ENCODE measurements at regions not wholly inside any gene's neighbourhood (a gene's known extent, or its start where the extent isn't known, plus 50 kb on each side); places are given as distances from the start of the nearest gene placed in this dataset.
A peak's percentile ranks its signal among the peaks of the same experiment; 100 is the strongest.

DNA sequence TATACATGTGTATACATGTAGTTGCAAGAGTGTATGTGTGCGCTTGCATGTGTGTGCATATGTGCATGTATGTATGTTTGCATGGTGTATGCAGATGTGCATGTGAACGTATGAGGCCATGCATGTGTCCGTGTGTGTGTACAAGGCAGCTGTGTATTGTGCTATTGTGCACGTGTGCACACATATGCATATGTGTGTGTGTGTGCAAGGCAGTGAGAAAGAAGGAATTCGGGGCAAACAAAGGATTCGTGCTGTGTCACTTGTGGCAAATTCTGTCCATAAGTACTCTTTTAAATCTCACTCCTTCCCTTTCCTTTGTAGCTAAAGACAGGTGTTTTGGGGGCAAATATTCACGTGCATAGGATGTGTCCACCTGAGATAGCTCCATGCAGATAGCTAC lies 227.1 kb downstream of the VRK1 start:
- TF ChIP-seq MXI1 (conservative IDR thresholded peaks at IDR 0.05; ENCODE audit: poor library complexity, severe bottlenecking) (no peak), TAF1 (IDR thresholded peaks at IDR 0.05; ENCODE audit: low read depth) (no peak), EP300 (conservative IDR thresholded peaks at IDR 0.05; ENCODE audit: poor library complexity, severe bottlenecking) (no peak), SMC3 (conservative IDR thresholded peaks at IDR 0.05; ENCODE audit: poor library complexity) (no peak), EZH2 (IDR thresholded peaks at IDR 0.05; ENCODE audit: borderline replicate concordance, insufficient read depth, low read length, poor library complexity, severe bottlenecking) (no peak), POLR2AphosphoS5 (IDR thresholded peaks at IDR 0.05) (no peak), RAD21 (conservative IDR thresholded peaks at IDR 0.05) (no peak)
- TF ChIP-seq, protein P1, sequence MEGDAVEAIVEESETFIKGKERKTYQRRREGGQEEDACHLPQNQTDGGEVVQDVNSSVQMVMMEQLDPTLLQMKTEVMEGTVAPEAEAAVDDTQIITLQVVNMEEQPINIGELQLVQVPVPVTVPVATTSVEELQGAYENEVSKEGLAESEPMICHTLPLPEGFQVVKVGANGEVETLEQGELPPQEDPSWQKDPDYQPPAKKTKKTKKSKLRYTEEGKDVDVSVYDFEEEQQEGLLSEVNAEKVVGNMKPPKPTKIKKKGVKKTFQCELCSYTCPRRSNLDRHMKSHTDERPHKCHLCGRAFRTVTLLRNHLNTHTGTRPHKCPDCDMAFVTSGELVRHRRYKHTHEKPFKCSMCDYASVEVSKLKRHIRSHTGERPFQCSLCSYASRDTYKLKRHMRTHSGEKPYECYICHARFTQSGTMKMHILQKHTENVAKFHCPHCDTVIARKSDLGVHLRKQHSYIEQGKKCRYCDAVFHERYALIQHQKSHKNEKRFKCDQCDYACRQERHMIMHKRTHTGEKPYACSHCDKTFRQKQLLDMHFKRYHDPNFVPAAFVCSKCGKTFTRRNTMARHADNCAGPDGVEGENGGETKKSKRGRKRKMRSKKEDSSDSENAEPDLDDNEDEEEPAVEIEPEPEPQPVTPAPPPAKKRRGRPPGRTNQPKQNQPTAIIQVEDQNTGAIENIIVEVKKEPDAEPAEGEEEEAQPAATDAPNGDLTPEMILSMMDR (IDR thresholded peaks at IDR 0.05; ENCODE audit: poor library complexity, severe bottlenecking): no peak
- TF ChIP-seq, protein P2, sequence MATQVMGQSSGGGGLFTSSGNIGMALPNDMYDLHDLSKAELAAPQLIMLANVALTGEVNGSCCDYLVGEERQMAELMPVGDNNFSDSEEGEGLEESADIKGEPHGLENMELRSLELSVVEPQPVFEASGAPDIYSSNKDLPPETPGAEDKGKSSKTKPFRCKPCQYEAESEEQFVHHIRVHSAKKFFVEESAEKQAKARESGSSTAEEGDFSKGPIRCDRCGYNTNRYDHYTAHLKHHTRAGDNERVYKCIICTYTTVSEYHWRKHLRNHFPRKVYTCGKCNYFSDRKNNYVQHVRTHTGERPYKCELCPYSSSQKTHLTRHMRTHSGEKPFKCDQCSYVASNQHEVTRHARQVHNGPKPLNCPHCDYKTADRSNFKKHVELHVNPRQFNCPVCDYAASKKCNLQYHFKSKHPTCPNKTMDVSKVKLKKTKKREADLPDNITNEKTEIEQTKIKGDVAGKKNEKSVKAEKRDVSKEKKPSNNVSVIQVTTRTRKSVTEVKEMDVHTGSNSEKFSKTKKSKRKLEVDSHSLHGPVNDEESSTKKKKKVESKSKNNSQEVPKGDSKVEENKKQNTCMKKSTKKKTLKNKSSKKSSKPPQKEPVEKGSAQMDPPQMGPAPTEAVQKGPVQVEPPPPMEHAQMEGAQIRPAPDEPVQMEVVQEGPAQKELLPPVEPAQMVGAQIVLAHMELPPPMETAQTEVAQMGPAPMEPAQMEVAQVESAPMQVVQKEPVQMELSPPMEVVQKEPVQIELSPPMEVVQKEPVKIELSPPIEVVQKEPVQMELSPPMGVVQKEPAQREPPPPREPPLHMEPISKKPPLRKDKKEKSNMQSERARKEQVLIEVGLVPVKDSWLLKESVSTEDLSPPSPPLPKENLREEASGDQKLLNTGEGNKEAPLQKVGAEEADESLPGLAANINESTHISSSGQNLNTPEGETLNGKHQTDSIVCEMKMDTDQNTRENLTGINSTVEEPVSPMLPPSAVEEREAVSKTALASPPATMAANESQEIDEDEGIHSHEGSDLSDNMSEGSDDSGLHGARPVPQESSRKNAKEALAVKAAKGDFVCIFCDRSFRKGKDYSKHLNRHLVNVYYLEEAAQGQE (IDR thresholded peaks at IDR 0.05; ENCODE audit: borderline replicate concordance): no peak
- no peak overlapping the region for H3K9ac ChIP-seq (ENCODE audit: low read length)
- no peaks in the 10 kb centered on the region for H3K36me3 ChIP-seq (ENCODE audit: insufficient read depth, low read length)
- no peaks in the 10 kb centered on the region for H3K27me3 ChIP-seq (ENCODE audit: insufficient read depth, low read depth, low read length)
- peak overlapping the region; percentile 72 for H3K27ac ChIP-seq (ENCODE audit: low read length)
- H3K4me3 ChIP-seq (ENCODE audit: low read length): no peak overlapping the region
- H3K4me2 ChIP-seq (ENCODE audit: low read length): no peak overlapping the region
- H3F3A ChIP-seq (ENCODE audit: insufficient read depth, low read length, poor library complexity, severe bottlenecking): no peaks in the 10 kb centered on the region
- H4K20me1 ChIP-seq (ENCODE audit: insufficient read depth): no peaks in the 10 kb centered on the region
- no peak overlapping the region for H2AFZ ChIP-seq (ENCODE audit: low read depth, low read length)
- no peaks in the 10 kb centered on the region for H3K9me2 ChIP-seq (ENCODE audit: insufficient read depth, low read length)
- H3K79me2 ChIP-seq (replicated peaks; ENCODE audit: insufficient read depth, low read length): no peaks in the 10 kb centered on the region
- H3K9me3 ChIP-seq (ENCODE audit: low read length): no peaks in the 10 kb centered on the region

DNA sequence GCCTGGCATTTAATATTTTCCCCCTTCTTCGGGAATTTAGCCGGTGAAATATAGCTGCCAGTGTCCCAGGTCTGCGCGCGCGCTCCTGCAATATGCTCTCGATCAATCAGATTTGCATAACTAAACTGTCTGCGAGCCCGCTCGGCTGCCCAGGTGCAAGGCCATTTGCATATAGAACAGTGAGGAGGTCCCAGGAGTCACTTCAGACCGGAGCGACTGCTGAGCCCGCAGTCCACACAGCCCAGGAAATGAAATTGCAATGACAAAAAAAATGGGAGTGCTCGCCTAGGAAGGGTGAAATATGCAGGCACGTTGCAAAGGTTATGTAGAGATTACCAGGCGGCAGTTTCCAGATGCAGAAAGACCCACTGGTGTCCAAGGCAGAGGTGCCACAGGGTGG lies 228.5 kb downstream of the VRK1 start:
- Histone ChIP-seq H3K4me2 (ENCODE audit: low read length) (peak overlapping the region; percentile 59), H3K4me3 (ENCODE audit: low read length) (peak overlapping the region; percentile 52), H3K9me3 (ENCODE audit: low read length) (no peaks in the 10 kb centered on the region), H3K36me3 (ENCODE audit: insufficient read depth, low read length) (no peaks in the 10 kb centered on the region), H3K27me3 (ENCODE audit: insufficient read depth, low read depth, low read length) (no peaks in the 10 kb centered on the region), H3K27ac (ENCODE audit: low read length) (peak overlapping the region; percentile 72), H3K9ac (ENCODE audit: low read length) (peak overlapping the region; percentile 48), H4K20me1 (ENCODE audit: insufficient read depth) (no peaks in the 10 kb centered on the region), H3F3A (ENCODE audit: insufficient read depth, low read length, poor library complexity, severe bottlenecking) (no peaks in the 10 kb centered on the region), H2AFZ (ENCODE audit: low read depth, low read length) (peak overlapping the region; percentile 29), H3K9me2 (ENCODE audit: insufficient read depth, low read length) (no peaks in the 10 kb centered on the region), H3K79me2 (replicated peaks; ENCODE audit: insufficient read depth, low read length) (no peaks in the 10 kb centered on the region)
- no peak for TF ChIP-seq SMC3 (conservative IDR thresholded peaks at IDR 0.05; ENCODE audit: poor library complexity)
- TF ChIP-seq MXI1 (conservative IDR thresholded peaks at IDR 0.05; ENCODE audit: poor library complexity, severe bottlenecking): no peak
- no peak for TF ChIP-seq TAF1 (IDR thresholded peaks at IDR 0.05; ENCODE audit: low read depth)
- no peak for TF ChIP-seq POLR2AphosphoS5 (IDR thresholded peaks at IDR 0.05)
- TF ChIP-seq EP300 (conservative IDR thresholded peaks at IDR 0.05; ENCODE audit: poor library complexity, severe bottlenecking): no peak
- TF ChIP-seq EZH2 (IDR thresholded peaks at IDR 0.05; ENCODE audit: borderline replicate concordance, insufficient read depth, low read length, poor library complexity, severe bottlenecking): no peak
- TF ChIP-seq, protein P2 (IDR thresholded peaks at IDR 0.05; ENCODE audit: borderline replicate concordance): no peak
- TF ChIP-seq, protein P1 (IDR thresholded peaks at IDR 0.05; ENCODE audit: poor library complexity, severe bottlenecking): no peak

Data from neural cell (in vitro differentiated cells).